HepG2 (cell line): ENCODE measurements at regions not wholly inside any gene's neighbourhood (a gene's known extent, or its start where the extent isn't known, plus 50 kb on each side); places are given as distances from the start of the nearest gene placed in this dataset.

Experiments
- ATF4 ChIP-seq, 2 experiments: fragments of 450-650 bp in 1 of 2; sonication (generic) in 1 of 2; formaldehyde crosslinking; IDR thresholded peaks; 2 replicates each; pipeline versions ENCODE4 v1.5.0 to v1.8.0; 2020 to 2022; ENCODE audit warnings: mild to moderate bottlenecking in 1 of 2, missing genetic modification reagents in 1 of 2
- CC2D1A ChIP-seq: sonication (generic); formaldehyde crosslinking; IDR thresholded peaks from 2 replicates; pipeline ENCODE4 v1.8.1; 2023; ENCODE audit warnings: mild to moderate bottlenecking, missing genetic modification reagents
- CEBPB ChIP-seq: IDR thresholded peaks from 2 replicates; pipeline ENCODE4 v1.6.1; 2011; ENCODE audit warnings: low read depth, low read length, improper control_type of control experiment, borderline replicate concordance
- CSRNP1 ChIP-seq: sonication (generic); formaldehyde crosslinking; IDR thresholded peaks from 2 replicates; pipeline ENCODE4 v1.8.1; 2023; ENCODE audit warnings: mild to moderate bottlenecking, missing genetic modification reagents
- ELF3 ChIP-seq: IDR thresholded peaks from 2 replicates; pipeline ENCODE4 v1.6.1; 2016; ENCODE audit warnings: missing genetic modification reagents, missing compliant biosample characterization
- EP300 ChIP-seq, 3 experiments: sonication (generic) in 1 of 3; formaldehyde crosslinking in 1 of 3; IDR thresholded peaks; 2 replicates each; pipeline versions ENCODE4 v1.5.1 to v1.6.1; 2011 to 2020; ENCODE audit warnings: low read depth in 2 of 3, low read length in 2 of 3, borderline replicate concordance in 1 of 3, improper control_type of control experiment in 1 of 3, mild to moderate bottlenecking in 1 of 3, missing genetic modification reagents in 1 of 3, moderate library complexity in 1 of 3
- FOXA1 ChIP-seq, 2 experiments: fragments of 450-650 bp in 1 of 2; sonication (generic) in 1 of 2; formaldehyde crosslinking in 1 of 2; IDR thresholded peaks; 2 replicates each; pipeline versions ENCODE4 v1.4.0 to v1.6.1; 2016 to 2020; ENCODE audit warnings: missing genetic modification reagents in 1 of 2
- GFI1 ChIP-seq: sonication (generic); formaldehyde crosslinking; IDR thresholded peaks from 2 replicates; pipeline ENCODE4 v1.5.0; 2020; ENCODE audit warnings: missing genetic modification reagents, mild to moderate bottlenecking, borderline replicate concordance
- HOXA7 ChIP-seq: sonication (generic); formaldehyde crosslinking; IDR thresholded peaks from 2 replicates; pipeline ENCODE4 v1.8.1; 2022; ENCODE audit warnings: mild to moderate bottlenecking, missing genetic modification reagents, moderate library complexity
- JDP2 ChIP-seq: sonication (generic); formaldehyde crosslinking; IDR thresholded peaks from 2 replicates; pipeline ENCODE4 v1.8.1; 2022; ENCODE audit warnings: missing genetic modification reagents, borderline replicate concordance
- MEF2D ChIP-seq: sonication (generic); formaldehyde crosslinking; IDR thresholded peaks from 2 replicates; pipeline ENCODE4 v1.5.1; 2020; ENCODE audit warnings: mild to moderate bottlenecking, missing genetic modification reagents
- NKX3-1 ChIP-seq: sonication (generic); formaldehyde crosslinking; IDR thresholded peaks from 2 replicates; pipeline ENCODE4 v1.5.0; 2020; ENCODE audit warnings: missing genetic modification reagents
- NONO ChIP-seq, 2 experiments: fragments of 450-650 bp in 1 of 2; sonication (generic) in 1 of 2; formaldehyde crosslinking in 1 of 2; IDR thresholded peaks in 1 of 2; conservative IDR thresholded peaks in 1 of 2; 2 replicates each; pipeline versions ENCODE4 v1.6.1 to v1.8.0; 2017 to 2022; ENCODE audit warnings: mild to moderate bottlenecking in 1 of 2, missing genetic modification reagents in 1 of 2, moderate library complexity in 1 of 2
- SALL1 ChIP-seq: sonication (generic); formaldehyde crosslinking; IDR thresholded peaks from 2 replicates; pipeline ENCODE4 v1.8.0; 2022; ENCODE audit warnings: mild to moderate bottlenecking, missing genetic modification reagents
- SALL2 ChIP-seq: sonication (generic); formaldehyde crosslinking; IDR thresholded peaks from 2 replicates; pipeline ENCODE4 v1.8.1; 2023; ENCODE audit warnings: mild to moderate bottlenecking, missing genetic modification reagents, inconsistent platforms
- ZNF138 ChIP-seq: sonication (generic); formaldehyde crosslinking; IDR thresholded peaks from 2 replicates; pipeline ENCODE4 v1.5.0; 2020; ENCODE audit warnings: mild to moderate bottlenecking, low read depth, missing genetic modification reagents
- ZNF280D ChIP-seq: sonication (generic); formaldehyde crosslinking; IDR thresholded peaks from 2 replicates; pipeline ENCODE4 v1.5.1; 2020; ENCODE audit warnings: mild to moderate bottlenecking, missing genetic modification reagents
- ZNF317 ChIP-seq: sonication (generic); formaldehyde crosslinking; IDR thresholded peaks from 2 replicates; pipeline ENCODE4 v1.5.0; 2020; ENCODE audit warnings: mild to moderate bottlenecking, missing genetic modification reagents
- ZNF816 ChIP-seq: sonication (generic); formaldehyde crosslinking; IDR thresholded peaks from 2 replicates; pipeline ENCODE4 v1.8.0; 2022; ENCODE audit warnings: missing genetic modification reagents, mild to moderate bottlenecking, borderline replicate concordance
- ZSCAN9 ChIP-seq: IDR thresholded peaks from 2 replicates; pipeline ENCODE4 v1.6.1; 2016; ENCODE audit warnings: borderline replicate concordance

- 0 out of 2 replicates have a peak, but pooled peaks have one; percentile 13 for TF ChIP-seq ZSCAN9 (CRISPR knock-in tag)
- 0 out of 2 replicates have a peak, but pooled peaks have one; percentile 34 for TF ChIP-seq ZNF317 (CRISPR knock-in tag)
- TF ChIP-seq MEF2D: peak; percentile 34; the same call in 1 of the 2 replicates
- peak; percentile 33; the same call in 1 of the 2 replicates for TF ChIP-seq ELF3 (CRISPR knock-in tag)
- no peak for TF ChIP-seq ZNF280D (CRISPR knock-in tag)
- no peak for TF ChIP-seq CSRNP1 (CRISPR knock-in tag)
- no peak for TF ChIP-seq FOXA1 (IDR thresholded peaks at IDR 0.05)
- TF ChIP-seq FOXA1 (CRISPR knock-in tag; IDR thresholded peaks at IDR 0.05): peak; percentile 77
- TF ChIP-seq SALL1 (CRISPR knock-in tag): peak; percentile 72
- TF ChIP-seq NKX3-1 (CRISPR knock-in tag): no peak
- TF ChIP-seq CEBPB: peak; percentile 54; the same call in 1 of the 2 replicates
- no peak for TF ChIP-seq NONO (IDR thresholded peaks at IDR 0.05)
- 0 out of 2 replicates have a peak, but pooled peaks have one; percentile 22 for TF ChIP-seq NONO (CRISPR knock-in tag; conservative IDR thresholded peaks at IDR 0.05)
- 0 out of 2 replicates have a peak, but pooled peaks have one; percentile 50 for TF ChIP-seq GFI1 (CRISPR knock-in tag)
- no peak for TF ChIP-seq SALL2 (CRISPR knock-in tag)
- TF ChIP-seq ATF4 (CRISPR knock-in tag; IDR thresholded peaks at IDR 0.05): 0 out of 4 replicates have a peak, but pooled peaks of 1 of the 2 experiments have one; percentile 8
- no peak for TF ChIP-seq HOXA7 (CRISPR knock-in tag)
- no peak for TF ChIP-seq ZNF816 (CRISPR knock-in tag)
- TF ChIP-seq EP300 (IDR thresholded peaks at IDR 0.05; ENCODE audit: low read depth in 2 of 2, low read length in 2 of 2): peak in 1 of 2 experiments; percentile 11; a peak in 1 of 4 replicates
- TF ChIP-seq EP300 (CRISPR knock-in tag; IDR thresholded peaks at IDR 0.05; ENCODE audit: borderline replicate concordance): no peak
- TF ChIP-seq ZNF138 (CRISPR knock-in tag): no peak
- no peak for TF ChIP-seq JDP2
- no peak for TF ChIP-seq CC2D1A (CRISPR knock-in tag)
These were observed 248.1 kb upstream of the PPARGC1A start (continued) for GRCh38 chr4:24137671-24138601.
